Loucy (cell line): ENCODE measurements at regions not wholly inside any gene's neighbourhood (a gene's known extent, or its start where the extent isn't known, plus 50 kb on each side); places are given as distances from the start of the nearest gene placed in this dataset.

ENCODE experiments used
- H2AFZ ChIP-seq: fragments of 200-600 bp; sonication (generic); 2 replicates; pipeline ENCODE4 v1.6.0; 2016; ENCODE audit warnings: antibody characterized with exemption, mild to moderate bottlenecking, low read length, moderate library complexity
- H3F3A ChIP-seq: fragments of 200-600 bp; 2 replicates; pipeline ENCODE4 v1.6.0; 2016; ENCODE audit warnings: antibody characterized with exemption, low read depth, mild to moderate bottlenecking
- H3K27me3 ChIP-seq: fragments of 200-600 bp; sonication (generic); 2 replicates; pipeline ENCODE4 v1.6.1; 2014; ENCODE audit warnings: low read length, mild to moderate bottlenecking; ENCODE audit not compliant: insufficient read depth, poor library complexity, severe bottlenecking
- H3K36me3 ChIP-seq: fragments of 200-600 bp; sonication (generic); 2 replicates; pipeline ENCODE4 v1.6.1; 2016; ENCODE audit warnings: low read length; ENCODE audit not compliant: insufficient read depth
- H3K4me1 ChIP-seq: fragments of 200-600 bp; sonication (generic); 2 replicates; pipeline ENCODE4 v1.5.1; 2014; ENCODE audit warnings: low read length, mild to moderate bottlenecking; ENCODE audit not compliant: insufficient read depth, poor library complexity, severe bottlenecking
- H3K4me2 ChIP-seq: fragments of 200-600 bp; sonication (generic); 2 replicates; pipeline ENCODE4 v1.6.0; 2014; ENCODE audit warnings: antibody characterized with exemption, low read length, low read depth, mild to moderate bottlenecking; ENCODE audit not compliant: poor library complexity, severe bottlenecking
- H3K4me3 ChIP-seq: fragments of 200-600 bp; sonication (generic); 2 replicates; pipeline ENCODE4 v1.5.1; 2014; ENCODE audit warnings: low read length, mild to moderate bottlenecking, mixed read lengths; ENCODE audit not compliant: poor library complexity, severe bottlenecking
- H3K79me2 ChIP-seq: fragments of 200-600 bp; sonication (generic); 2 replicates; pipeline ENCODE4 v1.6.1; 2014; ENCODE audit warnings: low read length; ENCODE audit not compliant: insufficient read depth
- H3K9ac ChIP-seq: fragments of 200-600 bp; sonication (generic); 2 replicates; pipeline ENCODE4 v1.6.0; 2014; ENCODE audit warnings: mild to moderate bottlenecking, low read depth, low read length, moderate library complexity; ENCODE audit not compliant: poor library complexity, severe bottlenecking
- H3K9me2 ChIP-seq: fragments of 200-600 bp; sonication (generic); replicated peaks from 2 replicates; pipeline ENCODE4 v1.6.1; 2016; ENCODE audit warnings: low read depth, low read length, mixed read lengths
- H3K9me3 ChIP-seq: fragments of 200-600 bp; sonication (generic); 2 replicates; pipeline ENCODE4 v1.6.1; 2014; ENCODE audit warnings: mild to moderate bottlenecking, antibody characterized with exemption, low read length, low read depth; ENCODE audit not compliant: insufficient read depth
- H4K20me1 ChIP-seq: fragments of 200-600 bp; sonication (generic); 2 replicates; pipeline ENCODE4 v1.6.0; 2014; ENCODE audit warnings: antibody characterized with exemption, low read length, mild to moderate bottlenecking; ENCODE audit not compliant: insufficient read depth, poor library complexity, severe bottlenecking
- CTCF ChIP-seq: fragments of 200-600 bp; sonication (generic); conservative IDR thresholded peaks from 2 replicates; pipeline ENCODE4 v1.5.1; 2014; ENCODE audit warnings: mild to moderate bottlenecking, antibody characterized with exemption, low read length
- EZH2phosphoT487 ChIP-seq: fragments of 200-600 bp; IDR thresholded peaks from 2 replicates; pipeline ENCODE4 v1.6.1; 2018; ENCODE audit warnings: antibody characterized with exemption, mild to moderate bottlenecking, moderate library complexity, borderline replicate concordance

GRCh38 chrX:7202206-7202605 lies 54.3 kb upstream of the PUDP start:
- no peak for TF ChIP-seq CTCF
- TF ChIP-seq EZH2phosphoT487: no peak
- Histone ChIP-seq H4K20me1 (no peaks in the 10 kb centered on the region), H3K79me2 (no peaks in the 10 kb centered on the region), H3K4me3 (no peak overlapping the region), H2AFZ (no peak overlapping the region), H3K27me3 (no peaks in the 10 kb centered on the region), H3K9ac (no peak overlapping the region), H3K9me3 (no peaks in the 10 kb centered on the region), H3K4me2 (no peak overlapping the region), H3F3A (no peaks in the 10 kb centered on the region), H3K9me2 (no peaks in the 10 kb centered on the region), H3K4me1 (no peaks in the 10 kb centered on the region), H3K36me3 (no peaks in the 10 kb centered on the region)

- no peak for TF ChIP-seq CTCF
- TF ChIP-seq EZH2phosphoT487: no peak
- no peaks in the 10 kb centered on the region for H3K36me3 ChIP-seq
- H3K27me3 ChIP-seq: no peaks in the 10 kb centered on the region
- H3K9ac ChIP-seq: no peak overlapping the region
- no peaks in the 10 kb centered on the region for H3K4me1 ChIP-seq
- no peaks in the 10 kb centered on the region for H4K20me1 ChIP-seq
- H3K4me2 ChIP-seq: no peak overlapping the region
- H3K4me3 ChIP-seq: no peak overlapping the region
- H3K9me2 ChIP-seq: no peaks in the 10 kb centered on the region
- no peak overlapping the region for H2AFZ ChIP-seq
- no peaks in the 10 kb centered on the region for H3F3A ChIP-seq
- H3K9me3 ChIP-seq: no peaks in the 10 kb centered on the region
- no peaks in the 10 kb centered on the region for H3K79me2 ChIP-seq
Observed at GRCh38 chrX:7201496-7201895, 53.5 kb upstream of the PUDP start.

GRCh38 chrX:7198499-7198898 lies 50.5 kb upstream of the PUDP start:
- H3K4me1 ChIP-seq: no peaks in the 10 kb centered on the region
- TF ChIP-seq CTCF: no peak
- no peak for TF ChIP-seq EZH2phosphoT487

More at GRCh38 chrX:7198499-7198898, 50.5 kb upstream of the PUDP start:
- H3K36me3 ChIP-seq: no peaks in the 10 kb centered on the region
- no peaks in the 10 kb centered on the region for H3K9me3 ChIP-seq
- H2AFZ ChIP-seq: no peak overlapping the region
- H3K9ac ChIP-seq: no peak overlapping the region
- H3K4me2 ChIP-seq: no peak overlapping the region
- no peak overlapping the region for H3K4me3 ChIP-seq
- H3K27me3 ChIP-seq: no peaks in the 10 kb centered on the region
- no peaks in the 10 kb centered on the region for H4K20me1 ChIP-seq
- no peaks in the 10 kb centered on the region for H3F3A ChIP-seq
- H3K9me2 ChIP-seq: no peaks in the 10 kb centered on the region
- no peaks in the 10 kb centered on the region for H3K79me2 ChIP-seq
